ENCODE measurements at regions not wholly inside any gene's neighbourhood (a gene's known extent, or its start where the extent isn't known, plus 50 kb on each side); places are given as distances from the start of the nearest gene placed in this dataset.

DNA sequence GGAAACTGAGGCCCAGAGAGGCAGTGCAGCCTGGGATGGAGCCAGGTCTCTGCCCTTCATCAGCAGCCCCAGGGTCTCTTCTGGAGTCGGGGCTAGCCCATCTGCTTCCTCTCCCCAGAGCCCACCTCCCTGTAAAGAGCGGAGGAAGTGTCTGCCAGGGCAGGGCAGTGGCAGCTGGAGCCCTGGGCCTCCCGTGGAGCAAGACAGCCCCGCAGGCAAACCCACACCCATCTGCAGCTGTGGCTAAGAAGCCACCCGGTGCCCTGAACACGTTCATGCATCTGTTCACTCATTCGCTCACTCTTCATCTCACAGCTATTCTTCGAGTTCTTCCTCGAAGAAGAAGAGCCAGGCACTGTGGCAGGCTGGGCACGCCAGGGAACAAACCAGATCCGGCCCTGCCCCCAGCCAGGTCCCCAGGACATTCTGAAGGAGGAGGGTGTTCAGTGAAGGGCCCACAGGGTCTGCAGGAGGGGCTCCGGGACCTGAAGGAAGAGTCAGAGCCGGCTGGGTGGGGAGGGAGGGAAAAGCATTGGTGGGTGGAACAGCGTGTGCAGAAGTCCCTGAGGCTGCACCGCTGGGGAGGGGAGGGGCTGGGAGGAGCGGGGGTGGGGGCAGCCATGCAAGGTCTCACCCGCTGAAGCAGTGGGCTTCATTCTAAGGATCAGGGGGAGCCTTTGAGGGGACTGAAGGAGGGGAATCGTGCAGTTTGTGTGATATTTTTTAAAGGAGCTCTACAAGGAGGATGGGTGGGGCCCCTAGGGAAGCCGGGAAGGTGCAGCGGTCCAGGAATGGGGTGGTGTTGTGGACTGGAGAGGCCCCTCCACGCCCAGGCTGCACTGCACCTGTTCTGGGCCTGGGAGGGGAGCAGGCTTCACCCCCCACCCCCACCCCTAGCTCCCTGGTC, 99.1 kb downstream of the UNCX start:
- in situ Hi-C loops (cut with HindIII; ENCODE audit: low pct_ligation_motif_present, low pct_unique_long_range_greater_than_20kb, low sequenced_read_pairs) = no loop called here
- no peak for DNase-seq

DNA sequence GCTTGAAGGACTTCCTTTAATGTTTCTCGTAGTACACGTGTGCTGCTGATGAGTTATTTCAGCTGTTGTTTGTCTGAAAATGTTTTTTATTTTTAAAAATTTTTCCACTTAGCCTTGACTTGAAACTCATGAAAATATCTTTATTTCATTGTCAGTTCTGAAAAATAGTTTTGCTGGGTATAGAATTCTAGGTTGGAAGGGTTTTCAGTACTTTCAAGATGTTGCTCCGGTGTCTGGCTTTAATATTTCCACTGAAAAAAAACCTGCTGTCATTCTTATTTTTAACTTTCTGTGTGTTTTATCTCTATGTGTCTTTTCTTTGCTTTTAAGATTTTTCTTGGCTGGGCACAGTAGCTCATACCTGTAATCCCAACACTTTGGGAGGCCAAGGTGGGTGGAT, 103.8 kb downstream of the UNCX start:
- in situ Hi-C loops (cut with HindIII; ENCODE audit: low pct_ligation_motif_present, low pct_unique_long_range_greater_than_20kb, low sequenced_read_pairs) = no loop called here
- no peak for DNase-seq

DNA sequence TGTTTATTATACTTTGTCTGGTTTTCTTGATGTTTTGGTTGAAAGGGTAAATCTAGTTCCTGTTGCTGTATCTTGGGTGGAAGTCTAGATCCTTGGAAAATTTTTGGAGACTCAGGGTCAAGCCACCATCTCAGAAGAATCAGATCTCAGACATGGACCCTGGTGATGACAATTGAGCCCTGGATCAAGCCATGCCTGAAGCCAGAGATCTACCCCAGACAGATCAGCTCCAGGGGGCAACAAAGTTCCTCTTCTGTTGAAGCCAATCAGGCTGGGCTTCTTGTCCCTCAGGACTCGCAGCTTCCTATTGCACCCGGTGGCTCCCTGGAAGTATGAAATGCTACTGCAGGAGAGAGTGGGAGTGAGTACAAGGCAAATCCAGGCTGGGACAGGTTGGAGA, 106.9 kb downstream of the UNCX start:
- no peak for DNase-seq
- in situ Hi-C loops (cut with HindIII; ENCODE audit: low pct_ligation_motif_present, low pct_unique_long_range_greater_than_20kb, low sequenced_read_pairs) = no loop called here

DNA sequence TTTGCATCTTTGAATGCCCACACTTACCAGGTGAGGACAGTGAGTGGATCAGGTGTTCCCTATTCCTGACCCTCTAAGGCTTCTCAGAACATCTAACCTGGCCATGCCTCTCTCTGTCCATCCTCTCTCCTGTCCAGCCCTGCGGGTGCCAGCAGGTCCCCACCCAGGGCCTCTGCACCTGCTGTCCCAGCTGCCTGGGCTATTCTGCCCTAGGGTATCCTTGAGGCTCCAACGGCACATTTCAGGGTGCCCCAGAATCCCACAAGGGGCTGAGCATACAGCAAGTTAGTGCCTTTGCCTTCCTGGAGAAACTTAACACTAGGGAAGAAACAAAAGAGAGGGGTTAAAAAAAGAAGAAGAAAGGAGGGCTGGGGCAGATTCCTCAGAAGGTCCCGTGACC, 107.4 kb downstream of the UNCX start:
- in situ Hi-C loops (cut with HindIII; ENCODE audit: low pct_ligation_motif_present, low pct_unique_long_range_greater_than_20kb, low sequenced_read_pairs) = no loop called here

DNA sequence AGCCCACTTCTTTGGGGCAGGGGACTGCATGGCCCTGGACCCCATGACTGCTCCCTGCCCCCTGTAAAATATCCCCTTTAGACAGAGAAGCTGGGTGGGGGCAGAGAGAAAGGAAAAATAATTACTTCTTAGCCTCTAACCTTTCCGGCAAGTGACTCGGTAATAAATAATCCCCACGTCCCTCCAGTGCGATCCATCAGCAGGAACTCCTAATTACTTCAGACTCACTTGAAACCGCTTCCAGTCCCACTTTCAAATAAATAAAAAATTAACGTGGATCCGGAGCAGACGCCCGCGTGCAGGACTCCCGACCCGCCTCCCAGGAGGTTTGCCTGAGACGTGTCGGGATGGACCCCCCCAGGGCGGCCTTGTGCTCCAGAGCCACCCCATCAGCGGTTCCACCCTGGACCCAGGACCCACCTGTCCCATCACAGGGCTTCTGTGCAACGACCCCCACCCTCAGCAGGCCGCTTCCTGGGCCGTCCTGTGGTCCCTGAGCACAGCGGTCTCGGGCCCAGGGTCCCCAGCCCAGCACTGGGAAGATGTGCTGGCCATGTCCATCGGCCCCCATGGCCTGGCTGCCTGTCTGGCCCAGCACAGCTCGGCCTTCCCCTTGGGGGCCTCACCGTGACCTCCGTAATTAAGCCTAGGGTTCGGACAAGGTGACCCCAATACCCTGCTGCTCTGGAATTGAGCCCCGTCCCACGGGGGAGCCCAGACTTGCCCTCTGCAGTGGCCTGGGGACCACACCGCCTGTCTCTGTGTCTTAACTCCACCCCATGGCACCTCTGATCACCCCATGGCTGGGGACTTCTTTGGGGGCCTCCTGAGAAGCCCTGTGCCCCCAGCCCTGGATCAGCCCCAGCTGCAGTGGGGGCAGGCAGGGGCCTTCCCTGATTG, 108.0 kb downstream of the UNCX start:
- DNase-seq = no peak
- in situ Hi-C loops (cut with HindIII; ENCODE audit: low pct_ligation_motif_present, low pct_unique_long_range_greater_than_20kb, low sequenced_read_pairs) = no loop called here

More for the DNA sequence above, 107.4 kb downstream of the UNCX start:
- DNase-seq = no peak

DNA sequence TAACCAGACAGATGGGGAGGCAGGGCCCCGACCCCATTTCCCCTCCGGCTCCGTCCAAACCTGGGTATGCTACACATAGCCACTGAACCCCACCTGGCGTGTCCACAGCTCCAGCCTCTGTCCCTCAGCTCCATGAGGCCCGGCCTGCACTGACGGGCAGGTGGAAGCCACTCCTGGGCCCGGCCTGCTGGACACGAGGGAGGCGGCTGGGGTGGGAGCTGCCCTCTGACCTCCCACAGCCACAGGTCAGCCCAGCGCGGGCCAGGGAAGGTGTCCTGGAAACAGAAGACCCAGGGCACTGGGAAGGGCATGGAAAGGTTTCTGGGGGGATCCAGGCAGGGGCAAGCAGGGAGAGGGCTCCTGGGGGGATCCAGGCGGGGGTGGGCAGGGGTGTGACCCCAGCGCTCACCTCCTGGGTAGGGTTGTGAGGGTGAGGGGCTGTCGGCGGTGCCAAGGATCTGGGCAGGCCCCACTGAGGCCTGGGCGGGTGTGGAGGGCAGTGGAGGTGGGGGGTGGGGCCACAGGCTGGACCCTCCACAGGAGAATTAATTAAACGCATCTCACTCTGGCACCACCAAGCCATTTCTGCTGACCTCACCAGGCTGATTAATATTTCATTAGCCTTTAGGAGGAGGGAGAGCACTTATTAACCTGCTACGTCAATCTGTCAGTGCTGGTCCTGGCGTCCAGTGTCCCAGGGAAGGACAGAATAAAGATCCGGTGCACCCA, 108.9 kb downstream of the UNCX start:
- in situ Hi-C loops (cut with HindIII; ENCODE audit: low pct_ligation_motif_present, low pct_unique_long_range_greater_than_20kb, low sequenced_read_pairs) = no loop called here
- no peak for DNase-seq

DNA sequence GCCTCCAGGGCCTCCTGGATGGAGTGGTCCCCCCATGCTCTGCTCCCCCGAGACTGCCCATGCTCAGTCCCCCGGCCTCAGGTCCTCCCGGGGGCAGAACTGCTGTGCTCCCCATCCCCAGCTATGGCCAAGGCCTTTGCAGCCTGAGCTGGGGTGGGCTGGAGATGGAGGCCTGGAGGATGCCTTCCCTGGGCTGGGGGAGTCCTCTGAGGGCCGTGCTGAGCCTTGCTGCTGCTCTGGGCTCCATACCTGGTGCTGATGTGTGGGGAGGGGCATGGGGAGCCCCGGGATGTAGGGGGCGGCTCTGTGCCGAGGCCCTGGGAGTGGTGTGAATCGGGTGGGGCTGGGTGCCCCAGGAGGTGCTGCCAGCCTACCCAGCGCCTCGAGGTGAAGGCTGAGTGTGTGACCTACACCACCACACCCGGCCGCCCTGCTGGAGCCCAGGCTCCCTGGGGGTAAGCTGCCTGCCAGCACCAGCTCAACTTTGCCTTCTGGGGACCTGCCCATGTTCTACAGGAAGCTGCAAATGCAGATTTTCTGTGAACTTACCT, 109.5 kb downstream of the UNCX start:
- in situ Hi-C loops (cut with HindIII; ENCODE audit: low pct_ligation_motif_present, low pct_unique_long_range_greater_than_20kb, low sequenced_read_pairs) = no loop called here
- DNase-seq = no peak

DNA sequence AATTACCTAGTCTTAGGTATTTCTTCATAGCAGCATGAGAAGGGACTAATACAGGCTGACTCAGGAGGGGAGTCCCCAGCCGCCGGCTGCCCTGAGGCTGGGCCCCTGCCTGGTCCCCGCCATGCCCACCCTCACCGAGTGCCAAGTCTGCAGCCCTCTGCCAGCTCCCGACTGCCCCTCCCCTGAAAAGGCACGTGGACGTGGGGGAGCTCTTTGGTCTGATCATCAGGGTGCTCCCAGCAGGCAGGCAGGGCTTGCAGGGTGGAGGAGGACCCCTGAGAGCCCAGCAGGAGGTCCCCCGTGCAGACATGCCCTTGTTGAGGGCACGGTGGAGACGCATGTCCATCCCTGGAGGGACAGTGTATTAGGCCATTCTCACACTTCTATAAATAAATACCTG, 110.9 kb downstream of the UNCX start:
- in situ Hi-C loops (cut with HindIII; ENCODE audit: low pct_ligation_motif_present, low pct_unique_long_range_greater_than_20kb, low sequenced_read_pairs) = no loop called here
- no peak for DNase-seq

DNA sequence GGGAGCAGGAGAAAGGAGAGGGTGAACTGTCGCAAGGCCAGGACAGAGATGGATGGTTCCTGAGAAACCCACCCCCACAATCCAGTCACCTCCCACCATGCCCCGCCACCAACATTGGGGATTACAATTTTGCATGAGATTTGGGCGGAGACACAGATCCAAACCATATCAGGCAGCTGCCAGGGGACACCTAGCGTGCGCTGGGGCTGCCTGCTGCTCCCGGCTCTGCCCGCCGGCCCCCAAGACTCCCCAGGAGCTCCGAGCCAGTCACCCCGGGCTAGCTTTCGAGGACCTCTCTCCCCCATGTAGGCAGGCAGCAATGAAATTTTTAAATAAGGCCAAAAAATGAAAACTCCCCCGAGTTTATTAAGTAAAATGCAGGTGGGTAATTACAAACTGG, 111.7 kb downstream of the UNCX start:
- no peak for DNase-seq
- in situ Hi-C loops (cut with HindIII; ENCODE audit: low pct_ligation_motif_present, low pct_unique_long_range_greater_than_20kb, low sequenced_read_pairs) = no loop called here

DNA sequence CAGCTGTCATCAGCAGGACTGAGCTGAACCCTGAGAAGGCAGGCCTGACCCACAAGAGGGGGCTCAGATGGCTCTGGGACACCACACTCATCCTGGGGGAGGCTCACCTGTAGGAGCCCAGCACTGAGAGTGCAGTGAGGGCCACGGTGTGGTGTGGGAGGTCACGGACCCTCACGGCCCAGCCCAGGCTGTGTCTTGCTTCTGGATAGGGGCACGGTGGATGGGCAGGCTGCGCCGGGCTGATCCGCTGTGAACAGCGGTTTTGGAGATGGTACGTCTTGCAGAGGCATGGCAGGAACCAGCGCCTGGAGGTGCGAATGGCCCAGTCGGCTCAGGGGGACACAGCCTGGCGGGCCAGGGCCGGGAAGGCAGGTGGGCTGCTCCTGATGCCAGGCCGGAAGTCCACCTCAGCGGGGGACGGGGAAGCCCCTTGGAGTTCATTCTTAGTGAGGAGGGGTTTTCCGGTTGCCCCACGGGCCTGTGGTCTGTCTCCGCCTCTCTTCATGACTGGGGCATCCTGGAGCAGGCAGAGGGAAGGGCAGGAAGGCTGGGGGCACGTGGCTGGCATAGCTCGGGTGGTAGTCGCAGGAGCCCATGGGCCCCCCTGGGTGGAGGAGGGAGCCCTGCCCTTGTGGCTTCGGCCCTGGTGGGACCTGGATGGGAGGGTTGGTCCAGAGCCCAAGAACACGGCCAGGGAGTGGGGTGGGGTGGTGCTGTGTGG, 112.5 kb downstream of the UNCX start:
- DNase-seq = no peak
- in situ Hi-C loops (cut with HindIII; ENCODE audit: low pct_ligation_motif_present, low pct_unique_long_range_greater_than_20kb, low sequenced_read_pairs) = no loop called here

DNA sequence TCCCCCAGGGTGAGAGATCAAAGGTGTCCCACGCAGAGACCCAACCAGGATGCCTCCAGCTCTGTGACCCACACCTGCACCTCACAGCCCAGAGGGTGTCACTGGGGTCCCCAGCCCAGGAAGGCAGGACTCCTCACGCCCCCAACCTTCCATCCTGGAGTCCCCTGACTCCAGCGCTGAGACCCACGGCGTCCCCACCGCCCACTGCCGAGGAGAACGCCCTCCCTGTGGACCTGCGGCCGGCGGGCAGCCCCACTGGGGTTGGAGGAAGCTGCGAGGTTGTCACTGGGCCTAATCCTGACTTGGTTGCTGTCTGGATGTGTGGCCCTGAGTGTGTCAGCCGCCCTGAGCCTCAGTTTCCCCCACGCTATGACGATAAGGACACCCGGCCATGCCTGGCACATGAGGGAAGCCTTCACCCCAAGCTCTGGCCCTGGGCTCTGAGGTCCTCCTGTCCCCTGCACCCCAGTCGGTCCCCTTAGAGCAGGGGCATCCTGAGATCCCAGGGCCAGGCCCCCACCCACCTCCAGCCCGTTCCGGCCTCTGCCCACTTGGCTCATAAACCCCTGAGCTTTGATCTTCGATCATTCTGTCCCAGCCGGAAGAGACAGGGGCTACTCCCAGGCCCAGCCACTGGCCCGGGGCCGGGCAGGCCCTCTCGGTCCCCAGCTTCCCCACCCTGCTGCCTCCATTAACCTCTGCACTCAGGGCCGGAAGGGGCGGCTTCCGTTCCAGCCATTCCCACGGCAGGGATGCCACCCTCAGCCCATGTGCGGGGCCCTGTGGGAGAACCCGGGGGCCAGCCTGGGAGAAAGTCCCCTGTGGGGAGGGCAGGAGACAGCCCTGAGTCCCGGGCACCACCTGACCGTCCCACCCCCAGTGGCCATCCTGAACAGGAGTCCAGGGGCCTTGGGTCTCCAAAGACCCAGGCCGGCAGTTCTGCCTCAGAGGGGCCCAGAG, 113.2 kb downstream of the MICALL2 start:
- DNase-seq = no peak
- in situ Hi-C loops (cut with HindIII; ENCODE audit: low pct_ligation_motif_present, low pct_unique_long_range_greater_than_20kb, low sequenced_read_pairs) = no loop called here

DNA sequence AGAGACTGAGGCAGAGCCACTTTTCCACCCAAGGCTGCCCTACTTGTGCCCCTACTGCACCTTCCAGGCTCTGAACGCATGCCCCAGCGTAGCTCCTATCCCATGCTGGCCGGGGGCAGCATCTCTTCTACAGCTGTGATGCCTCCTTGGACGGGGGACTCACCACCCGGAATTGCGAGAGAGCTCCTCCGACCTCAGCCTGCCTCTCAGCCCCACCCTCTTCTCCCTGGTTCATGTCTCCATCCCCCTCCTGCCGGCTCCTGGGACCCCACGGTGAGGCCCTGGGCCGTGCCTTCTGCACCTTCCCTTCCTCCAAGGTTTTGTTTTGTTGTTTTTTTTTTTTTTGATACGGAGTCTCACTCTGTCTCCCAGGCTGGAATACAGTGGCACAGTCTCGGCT, 112.4 kb downstream of the MICALL2 start:
- in situ Hi-C loops (cut with HindIII; ENCODE audit: low pct_ligation_motif_present, low pct_unique_long_range_greater_than_20kb, low sequenced_read_pairs) = no loop called here
- DNase-seq = no peak

DNA sequence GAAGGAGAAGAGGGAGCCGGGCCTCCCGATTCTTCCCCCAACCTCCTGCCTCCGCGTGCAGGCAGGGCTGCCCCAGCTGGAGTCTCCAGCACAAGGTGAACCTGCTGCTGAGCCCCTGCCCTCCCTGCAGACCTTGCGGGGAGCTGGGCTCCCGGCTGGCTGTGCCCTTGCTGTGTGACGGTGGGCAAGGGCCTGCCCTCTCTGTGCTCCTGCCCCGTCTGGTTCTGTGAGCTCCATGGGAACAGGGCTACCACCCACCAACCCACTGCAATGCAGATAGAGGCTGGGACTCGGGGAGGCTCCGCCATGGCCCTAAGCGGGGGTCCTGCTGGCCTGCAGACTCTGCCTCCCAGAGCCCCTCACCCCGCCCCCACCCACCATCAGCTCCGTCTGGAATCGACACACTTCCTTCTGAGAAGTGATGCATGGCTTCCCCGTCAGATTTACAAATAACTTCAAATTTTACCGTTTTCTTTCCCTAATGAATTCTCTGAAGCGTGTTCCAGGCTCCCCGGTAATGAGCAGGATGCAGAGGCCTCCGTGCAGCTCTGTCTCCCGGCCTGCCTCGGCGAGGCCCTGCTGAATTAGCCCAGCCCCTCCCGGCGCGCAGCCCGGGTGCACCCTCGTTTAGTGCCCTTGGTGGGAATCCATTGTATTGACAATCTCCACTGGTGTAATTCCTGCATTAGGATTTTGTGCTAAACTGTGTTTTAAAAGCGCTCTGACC, 111.0 kb downstream of the MICALL2 start:
- in situ Hi-C loops (cut with HindIII; ENCODE audit: low pct_ligation_motif_present, low pct_unique_long_range_greater_than_20kb, low sequenced_read_pairs) = no loop called here

DNA sequence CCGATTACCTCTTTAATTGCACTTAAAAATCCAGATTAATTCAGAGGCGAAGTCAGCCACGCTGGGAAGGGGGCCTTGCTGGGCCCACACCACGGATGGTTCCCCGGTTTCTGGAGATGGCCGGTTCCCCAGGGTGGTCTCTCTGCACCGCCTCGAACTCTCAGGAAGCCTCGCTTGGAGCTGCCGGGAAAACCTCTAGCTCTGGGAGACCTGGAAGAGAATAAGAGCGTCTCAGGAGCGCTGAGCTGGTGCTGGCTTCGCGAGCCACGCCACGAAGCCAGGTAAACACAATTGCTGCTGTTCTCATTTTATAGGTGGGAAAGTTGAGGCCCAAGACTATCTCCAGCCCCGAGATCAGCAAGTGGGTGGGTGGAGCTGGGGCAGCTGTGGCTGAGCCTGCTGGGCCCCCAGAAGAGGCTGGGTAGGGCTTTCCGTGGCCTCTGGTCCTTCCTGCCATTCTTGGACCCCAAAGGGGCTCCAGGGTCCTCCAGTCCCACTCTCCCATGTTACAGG, 110.4 kb downstream of the MICALL2 start:
- DNase-seq = no peak
- in situ Hi-C loops (cut with HindIII; ENCODE audit: low pct_ligation_motif_present, low pct_unique_long_range_greater_than_20kb, low sequenced_read_pairs) = no loop called here

More for the DNA sequence above, 111.0 kb downstream of the MICALL2 start:
- no peak for DNase-seq

DNA sequence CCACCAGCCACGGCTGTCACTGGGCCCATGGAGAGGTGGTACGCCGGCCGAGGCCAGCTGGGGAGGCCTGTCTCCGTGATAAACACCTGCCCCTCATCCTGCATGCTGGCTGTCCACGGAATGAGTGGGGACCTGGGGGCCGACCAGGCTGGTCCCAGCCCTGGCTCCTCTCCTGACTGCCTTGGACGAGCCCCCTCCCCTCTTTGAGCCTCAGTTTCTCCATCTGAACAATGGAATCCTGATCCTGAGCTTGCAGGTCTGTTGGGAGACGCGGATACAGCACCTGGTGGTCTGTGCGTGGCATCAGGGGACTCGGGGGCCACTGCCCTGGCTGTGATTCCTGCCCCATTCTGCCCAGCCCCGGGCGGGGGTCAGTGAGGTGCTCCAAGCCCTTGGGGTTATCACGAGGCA, 109.9 kb downstream of the MICALL2 start:
- no peak for DNase-seq
- in situ Hi-C loops (cut with HindIII; ENCODE audit: low pct_ligation_motif_present, low pct_unique_long_range_greater_than_20kb, low sequenced_read_pairs) = no loop called here

DNA sequence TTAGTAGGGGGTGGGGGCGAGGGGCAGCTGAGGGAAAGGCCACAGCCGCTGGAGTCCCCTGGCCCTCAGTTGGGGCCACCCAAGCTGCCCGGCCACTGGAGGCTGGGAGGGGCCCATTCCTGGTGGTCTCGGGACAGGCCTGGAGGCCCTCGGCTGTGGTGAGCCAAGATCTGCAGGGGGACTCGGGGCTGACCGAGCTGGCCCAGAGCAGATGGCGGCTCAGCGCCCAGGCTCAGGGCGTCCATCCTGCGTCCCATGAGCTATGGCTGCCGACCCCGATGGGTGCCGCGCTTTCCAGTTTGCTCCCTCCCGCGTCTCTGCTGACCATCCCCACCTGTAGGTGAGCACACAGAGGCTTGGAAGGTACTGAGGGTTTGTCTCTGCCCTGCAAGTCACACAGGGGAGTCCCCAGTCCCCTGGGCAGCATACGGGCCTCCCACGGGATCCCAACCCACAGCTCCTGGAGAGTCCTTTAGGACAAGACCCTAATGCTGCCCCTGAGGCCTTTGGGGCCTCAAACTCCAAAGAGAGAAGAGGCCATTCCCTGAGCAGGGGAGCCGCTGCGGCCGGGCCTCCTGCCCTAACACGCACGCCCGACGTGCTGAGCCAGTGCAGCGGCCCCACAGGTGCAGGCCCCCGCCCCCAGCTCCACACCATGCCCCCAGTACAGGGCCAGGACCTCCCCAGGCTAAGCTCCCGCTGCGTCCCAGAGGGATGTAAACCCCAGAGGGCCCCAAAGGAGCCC, 107.2 kb downstream of the MICALL2 start:
- in situ Hi-C loops (cut with HindIII; ENCODE audit: low pct_ligation_motif_present, low pct_unique_long_range_greater_than_20kb, low sequenced_read_pairs) = no loop called here
- no peak for DNase-seq
